ENCODE measurements at regions not wholly inside any gene's neighbourhood (a gene's known extent, or its start where the extent isn't known, plus 50 kb on each side); places are given as distances from the start of the nearest gene placed in this dataset.

DNA sequence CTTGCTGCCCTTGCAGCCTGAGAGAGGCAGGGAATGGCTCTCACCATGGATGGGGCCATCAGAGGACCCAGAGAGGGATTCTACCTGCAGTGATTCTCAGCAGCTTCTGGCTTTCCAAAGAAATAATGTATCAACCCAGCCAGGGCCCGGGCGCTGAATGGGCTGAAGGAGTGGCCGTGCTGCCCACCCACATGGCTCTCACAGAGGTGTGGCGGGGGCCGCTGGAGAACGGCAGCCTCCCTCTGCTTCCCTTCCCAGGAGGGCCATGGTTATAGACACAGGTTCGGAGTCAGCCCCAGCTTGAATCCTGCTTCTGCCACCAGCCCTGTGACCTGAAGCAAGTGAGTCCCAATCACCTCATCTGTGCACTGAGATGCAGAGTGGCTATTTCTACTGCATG, 82.7 kb downstream of the THAP12 start:
- TF ChIP-seq ZFP30 (CRISPR knock-in tag; IDR thresholded peaks at IDR 0.05) (no peak), BACH2 (CRISPR knock-in tag; IDR thresholded peaks at IDR 0.05; ENCODE audit: borderline replicate concordance) (no peak), SNAI2 (CRISPR knock-in tag; IDR thresholded peaks at IDR 0.05) (no peak), ISL1 (CRISPR knock-in tag; IDR thresholded peaks at IDR 0.05) (no peak), TSHZ2 (CRISPR knock-in tag; IDR thresholded peaks at IDR 0.05) (no peak), ARNTL (CRISPR knock-in tag; IDR thresholded peaks at IDR 0.05; ENCODE audit: borderline replicate concordance, low read depth) (no peak), OSR1 (CRISPR knock-in tag; IDR thresholded peaks at IDR 0.05) (no peak), PPARA (CRISPR knock-in tag; IDR thresholded peaks at IDR 0.05; ENCODE audit: borderline replicate concordance) (no peak), ZNF565 (CRISPR knock-in tag; conservative IDR thresholded peaks at IDR 0.05; ENCODE audit: low read depth) (no peak), ZNF8 (CRISPR knock-in tag; IDR thresholded peaks at IDR 0.05) (no peak), ZNF70 (CRISPR knock-in tag; IDR thresholded peaks at IDR 0.05) (no peak)
- TF ChIP-seq, protein P1, sequence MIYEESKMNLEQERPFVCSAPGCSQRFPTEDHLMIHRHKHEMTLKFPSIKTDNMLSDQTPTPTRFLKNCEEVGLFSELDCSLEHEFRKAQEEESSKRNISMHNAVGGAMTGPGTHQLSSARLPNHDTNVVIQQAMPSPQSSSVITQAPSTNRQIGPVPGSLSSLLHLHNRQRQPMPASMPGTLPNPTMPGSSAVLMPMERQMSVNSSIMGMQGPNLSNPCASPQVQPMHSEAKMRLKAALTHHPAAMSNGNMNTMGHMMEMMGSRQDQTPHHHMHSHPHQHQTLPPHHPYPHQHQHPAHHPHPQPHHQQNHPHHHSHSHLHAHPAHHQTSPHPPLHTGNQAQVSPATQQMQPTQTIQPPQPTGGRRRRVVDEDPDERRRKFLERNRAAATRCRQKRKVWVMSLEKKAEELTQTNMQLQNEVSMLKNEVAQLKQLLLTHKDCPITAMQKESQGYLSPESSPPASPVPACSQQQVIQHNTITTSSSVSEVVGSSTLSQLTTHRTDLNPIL (CRISPR knock-in tag; IDR thresholded peaks at IDR 0.05; ENCODE audit: low read depth): no peak
- ATAC-seq: no peak

DNA sequence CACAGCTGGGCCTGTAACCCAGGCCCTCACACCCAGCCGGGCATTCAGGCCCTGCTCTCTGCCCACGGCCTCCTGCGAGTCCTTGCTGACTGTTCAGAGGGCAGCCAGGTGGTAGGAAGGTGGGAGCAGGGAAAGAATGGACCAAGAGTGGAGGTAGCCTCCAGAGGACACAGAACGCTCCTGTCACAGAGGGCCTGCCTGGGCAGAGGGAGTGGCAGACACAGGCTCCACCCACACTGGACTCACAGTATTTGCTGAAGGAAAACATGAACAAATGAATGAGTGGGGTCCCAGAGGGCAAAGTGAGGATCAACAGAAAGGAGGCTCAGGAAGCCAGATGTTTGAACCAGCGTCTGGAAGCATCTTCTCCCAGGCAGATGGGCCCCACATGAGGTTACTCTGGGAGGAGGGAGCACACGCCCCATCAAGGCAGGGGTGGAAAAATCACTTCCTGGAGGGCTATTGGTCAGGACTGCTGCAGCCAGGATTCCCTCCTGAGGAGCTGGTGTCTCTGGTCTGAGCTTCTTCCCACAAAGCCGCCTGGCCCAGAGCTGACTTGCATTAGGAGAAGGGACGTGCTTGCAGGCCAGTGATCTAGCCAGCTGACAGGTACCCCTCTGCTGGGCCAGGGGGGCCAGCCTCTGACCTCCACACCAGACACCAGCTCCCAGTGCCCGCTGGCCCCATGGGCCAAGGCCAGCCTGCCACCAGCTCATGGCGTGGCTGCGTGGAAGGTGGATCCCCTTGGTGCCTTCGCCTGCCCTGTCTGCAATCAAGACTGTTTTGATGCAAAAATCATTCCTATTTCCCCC, 84.0 kb downstream of the THAP12 start:
- TF ChIP-seq PATZ1 (CRISPR knock-in tag; IDR thresholded peaks at IDR 0.05; ENCODE audit: borderline replicate concordance): no peak
- no peak for TF ChIP-seq ISL1 (CRISPR knock-in tag; IDR thresholded peaks at IDR 0.05)
- no peak for TF ChIP-seq TOX (CRISPR knock-in tag; IDR thresholded peaks at IDR 0.05; ENCODE audit: borderline replicate concordance)
- TF ChIP-seq ZNF8 (CRISPR knock-in tag; IDR thresholded peaks at IDR 0.05): no peak
- no peak for TF ChIP-seq ZFP30 (CRISPR knock-in tag; IDR thresholded peaks at IDR 0.05)
- TF ChIP-seq TSHZ2 (CRISPR knock-in tag; IDR thresholded peaks at IDR 0.05): no peak
- TF ChIP-seq CSDC2 (CRISPR knock-in tag; IDR thresholded peaks at IDR 0.05): no peak
- no peak for TF ChIP-seq ESRRG (CRISPR knock-in tag; IDR thresholded peaks at IDR 0.05)
- TF ChIP-seq OSR1 (CRISPR knock-in tag; IDR thresholded peaks at IDR 0.05): no peak
- no peak for TF ChIP-seq RARB (CRISPR knock-in tag; IDR thresholded peaks at IDR 0.05)
- TF ChIP-seq BACH2 (CRISPR knock-in tag; IDR thresholded peaks at IDR 0.05; ENCODE audit: borderline replicate concordance): no peak
- no peak for TF ChIP-seq POU6F1 (CRISPR knock-in tag; IDR thresholded peaks at IDR 0.05; ENCODE audit: borderline replicate concordance, low read depth)
- no peak for TF ChIP-seq ZC3H10 (CRISPR knock-in tag; IDR thresholded peaks at IDR 0.05)
- TF ChIP-seq SNAI2 (CRISPR knock-in tag; IDR thresholded peaks at IDR 0.05): no peak
- TF ChIP-seq TCF4 (CRISPR knock-in tag; IDR thresholded peaks at IDR 0.05; ENCODE audit: borderline replicate concordance): no peak
- TF ChIP-seq ZFP3 (CRISPR knock-in tag; IDR thresholded peaks at IDR 0.05): no peak
- no peak for ATAC-seq

Measured in SK-N-SH treated with all-trans-retinoic acid at 6 μM for 48 hours (cell line).